Heart left ventricle (tissue), 16 donors: ENCODE measurements at regions not wholly inside any gene's neighbourhood (a gene's known extent, or its start where the extent isn't known, plus 50 kb on each side); places are given as distances from the start of the nearest gene placed in this dataset.

Experiments used
- ATAC-seq, 4 donors: fragments of 200-7000 bp; cut with Tn5 transposase; one replicate each; pipeline ENCODE4 v1.9.1; 2020 to 2022; ENCODE audit warnings: moderate library complexity in 4 of 4, mild to moderate bottlenecking in 3 of 4, moderate number of reproducible peaks in 1 of 4
- DNase-seq, 5 donors: peaks; one replicate each; pipeline ENCODE4 v3.0.0-alpha.2; 2020
- H3K27ac ChIP-seq, 12 donors: fragments of 200-600 bp; sonication (generic) in 4 of 12; one replicate each; pipeline versions ENCODE4 v1.5.0 to v1.8.0; 2016 to 2022; ENCODE audit warnings: mild to moderate bottlenecking in 2 of 12
- H3K27me3 ChIP-seq, 9 donors: fragments of 200-600 bp; sonication (generic) in 2 of 9; one replicate each; pipeline versions ENCODE4 v1.5.1 to v1.8.0; 2016 to 2022; ENCODE audit warnings: mild to moderate bottlenecking in 3 of 9
- H3K36me3 ChIP-seq, 9 donors: fragments of 200-600 bp; sonication (generic) in 2 of 9; one replicate each; pipeline versions ENCODE4 v1.5.0 to v1.8.0; 2018 to 2022; ENCODE audit warnings: mild to moderate bottlenecking in 2 of 9
- H3K4me1 ChIP-seq, 12 donors: fragments of 200-600 bp; sonication (generic) in 4 of 12; one replicate each; pipeline versions ENCODE4 v1.5.0 to v1.8.0; 2016 to 2022; ENCODE audit warnings: mild to moderate bottlenecking in 3 of 12
- H3K4me3 ChIP-seq, 12 donors: fragments of 200-600 bp; sonication (generic) in 4 of 12; one replicate each; pipeline versions ENCODE4 v1.5.0 to v1.8.0; 2017 to 2022; ENCODE audit warnings: mild to moderate bottlenecking in 9 of 12, moderate library complexity in 4 of 12
- H3K9me3 ChIP-seq, 12 donors: fragments of 200-600 bp; sonication (generic) in 4 of 12; one replicate each; pipeline versions ENCODE4 v1.5.0 to v1.8.0; 2016 to 2022; ENCODE audit warnings: mild to moderate bottlenecking in 1 of 12
- CTCF ChIP-seq, 12 donors: fragments of 200-600 bp; sonication (generic) in 4 of 12; IDR thresholded peaks; one replicate each; pipeline versions ENCODE4 v1.5.0 to v1.8.0; 2018 to 2022; ENCODE audit warnings: antibody characterized with exemption in 12 of 12, mild to moderate bottlenecking in 5 of 12
- POLR2A ChIP-seq, 2 donors: fragments of 450-650 bp; IDR thresholded peaks; one replicate each; pipeline ENCODE4 v1.6.1; 2017; ENCODE audit warnings: antibody characterized with exemption in 2 of 2, mild to moderate bottlenecking in 2 of 2, moderate library complexity in 2 of 2
- WGBS, 4 donors: extraction: QIAGEN DNeasy Blood & Tissue Kit in 2 of 4; methylation state at CpG; one replicate each; pipeline versions ENCODE4 v1.1.5 to v1.1.7; 2013 to 2018; 5-methylcytosine and 5-hydroxymethylcytosine counted together
- intact Hi-C, 10 donors: fragments of 100-400 bp; cut with DNase I; formaldehyde crosslinking; loops; one replicate each; pipeline versions ENCODE4 v1.11.1 to v1.14.2; 2022
- donor health status: ischemic (EF 13 %, LVEDD 7.1; RV severe dilation, severe dysfunction).
- donor health status: healthy with polysubstance abuse.
- donor health status: DM: no; HTN: yes; CAD: no.
- donor health status: DM: no; HTN: no; CAD: no.
- donor health status: ischemic (EF 25% LVEDD 6.9; RV normal size, moderate dysfunction).
- donor health status: ischemic (EF 25% LVEDD 5.7; RV mildly dilated, moderate dysfunction).
- donor health status: healthy.
- donor health status: DM: yes; HTN: yes; CAD: no.
- donor health status: ischemic (EF 35%, LVEDD 5.7; RV mildly dilated, moderate dysfunction).
- donor health status: nonischemic (EF 11% LVEDD 7.7; RV severe dilation, severe dysfunction).
- donor health status: DM: yes; HTN: yes; CAD: no.
- donor health status: PGD.
- donor health status: ischemic (EF 29% LVEDD 5.4; RV normal size, mild dysfunction).
- donor health status: nonischemic (EF 23%, LVEDD 6.1; RV moderate dilation, normal function).

- Histone ChIP-seq H3K27ac (no peak overlapping the region), H3K36me3 (no peaks in the 10 kb centered on the region), H3K4me1 (peaks cover 0 to 13% (median 0%) of the 10 kb centered on the region in 12 donors), H3K27me3 (peaks cover 0 to 10% (median 0%) of the 10 kb centered on the region in 9 donors), H3K4me3 (no peak overlapping the region), H3K9me3 (no peaks in the 10 kb centered on the region)
- ATAC-seq (no peak), DNase-seq (no peak)
- intact Hi-C loops = no loop called here
- WGBS, 4 donors = 70 to 78% (median 76%) methylated on average over 8 to 10 of the region's 10 CpGs
- TF ChIP-seq CTCF (IDR thresholded peaks at IDR 0.05) = no peak
- no peak for TF ChIP-seq POLR2A (IDR thresholded peaks at IDR 0.05)
These were observed 436.3 kb downstream of the PTPRU start for GRCh38 chr1:29672416-29673227.

- Histone ChIP-seq H3K4me3 (no peak overlapping the region), H3K27ac (no peak overlapping the region), H3K27me3 (peaks cover 0 to 10% (median 0%) of the 10 kb centered on the region in 9 donors), H3K9me3 (no peaks in the 10 kb centered on the region), H3K36me3 (no peaks in the 10 kb centered on the region), H3K4me1 (peaks cover 0 to 13% (median 0%) of the 10 kb centered on the region in 12 donors)
- no peak for ATAC-seq
- intact Hi-C loops = no loop called here
- no peak for DNase-seq
- TF ChIP-seq POLR2A (IDR thresholded peaks at IDR 0.05) (no peak), CTCF (IDR thresholded peaks at IDR 0.05) (no peak)
- 73 to 79% (median 77%) methylated on average over 11 to 14 of the region's 14 CpGs for WGBS, 4 donors
These were observed 435.4 kb downstream of the PTPRU start for GRCh38 chr1:29671446-29672356.

- H3K4me3 ChIP-seq = no peak overlapping the region
- TF ChIP-seq POLR2A (IDR thresholded peaks at IDR 0.05) (no peak), CTCF (IDR thresholded peaks at IDR 0.05) (no peak)
- intact Hi-C loops = no loop called here
- no peaks in the 10 kb centered on the region for H3K9me3 ChIP-seq
- H3K36me3 ChIP-seq = no peaks in the 10 kb centered on the region
- no peak for ATAC-seq
- WGBS, 4 donors = 89 to 100% (median 93%) methylated on average over 5 to 7 of the region's 7 CpGs
- peaks cover 0 to 6% (median 0%) of the 10 kb centered on the region in 12 donors for H3K4me1 ChIP-seq
- H3K27me3 ChIP-seq = peaks cover 0 to 10% (median 0%) of the 10 kb centered on the region in 9 donors
- H3K27ac ChIP-seq = no peak overlapping the region
- no peak for DNase-seq
These were observed 434.4 kb downstream of the PTPRU start for GRCh38 chr1:29670752-29671151.

GRCh38 chr1:29669912-29670311 is 433.6 kb downstream of the PTPRU start:
- Histone ChIP-seq H3K4me1 (no peaks in the 10 kb centered on the region), H3K27ac (no peak overlapping the region), H3K36me3 (no peaks in the 10 kb centered on the region), H3K27me3 (peaks cover 0 to 14% (median 0%) of the 10 kb centered on the region in 9 donors), H3K9me3 (no peaks in the 10 kb centered on the region), H3K4me3 (no peak overlapping the region)
- 55 to 65% (median 59%) methylated on average over 3 of the region's 3 CpGs for WGBS, 4 donors
- ATAC-seq (no peak), DNase-seq (no peak)
- TF ChIP-seq CTCF (IDR thresholded peaks at IDR 0.05) (no peak), POLR2A (IDR thresholded peaks at IDR 0.05) (no peak)
- intact Hi-C loops = no loop called here
